Occipital lobe (tissue), 1 donor: ENCODE measurements at regions not wholly inside any gene's neighbourhood (a gene's known extent, or its start where the extent isn't known, plus 50 kb on each side); places are given as distances from the start of the nearest gene placed in this dataset.

Source experiments
- DNase-seq: peaks from one replicate; lab custom pipeline; 2025; lab: John Stamatoyannopoulos, UW

DNA sequence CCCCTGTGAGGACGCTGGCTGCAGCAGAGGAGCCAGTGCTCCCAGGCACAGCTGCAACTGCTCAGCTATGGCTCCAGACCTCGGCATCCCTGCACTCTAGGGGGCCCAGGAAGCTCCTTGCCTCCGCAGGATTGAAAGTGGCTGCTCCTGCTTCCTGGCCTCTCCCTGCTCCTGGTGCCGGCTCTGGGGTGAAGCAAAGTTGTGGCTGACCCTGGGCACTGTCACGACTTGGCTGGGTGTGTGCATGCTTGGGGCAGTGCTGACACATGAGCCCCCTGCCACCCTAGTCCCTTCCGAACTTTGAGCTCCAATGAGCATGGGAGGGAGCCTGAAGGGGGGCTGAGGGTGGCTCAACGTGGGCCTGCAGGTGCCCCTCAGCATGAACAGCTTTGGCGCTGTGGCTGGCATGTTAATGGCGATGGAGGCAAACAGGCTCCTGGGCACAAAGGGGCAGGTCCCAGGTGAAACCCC lies 1512.2 kb downstream of the KCNT2 start:
- DNase-seq: no peak

GRCh38 chr1:195085196-195085595 lies 1523.0 kb downstream of the KCNT2 start:
- DNase-seq: no peak

DNA sequence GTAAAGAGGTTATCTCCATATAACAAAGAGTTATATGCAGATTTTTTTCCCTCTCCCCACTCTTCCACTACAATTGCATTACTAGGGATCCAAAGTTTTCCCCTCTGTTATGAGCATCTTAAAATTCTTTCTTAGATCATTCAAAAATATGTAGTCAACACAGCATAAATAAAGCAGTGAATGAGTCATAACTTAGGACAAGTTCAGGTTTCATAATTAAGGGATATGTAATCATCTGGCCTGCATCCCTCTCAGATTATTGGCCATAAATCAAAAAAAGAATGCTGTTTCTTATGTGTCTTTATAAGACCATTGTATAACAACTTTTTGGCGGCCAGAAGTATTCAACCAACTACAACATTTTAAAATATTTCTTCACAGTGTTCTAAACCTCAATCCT lies 1526.1 kb downstream of the KCNT2 start:
- DNase-seq: no peak

GRCh38 chr1:195076682-195077081 lies 1531.6 kb downstream of the KCNT2 start:
- DNase-seq: no peak

DNA sequence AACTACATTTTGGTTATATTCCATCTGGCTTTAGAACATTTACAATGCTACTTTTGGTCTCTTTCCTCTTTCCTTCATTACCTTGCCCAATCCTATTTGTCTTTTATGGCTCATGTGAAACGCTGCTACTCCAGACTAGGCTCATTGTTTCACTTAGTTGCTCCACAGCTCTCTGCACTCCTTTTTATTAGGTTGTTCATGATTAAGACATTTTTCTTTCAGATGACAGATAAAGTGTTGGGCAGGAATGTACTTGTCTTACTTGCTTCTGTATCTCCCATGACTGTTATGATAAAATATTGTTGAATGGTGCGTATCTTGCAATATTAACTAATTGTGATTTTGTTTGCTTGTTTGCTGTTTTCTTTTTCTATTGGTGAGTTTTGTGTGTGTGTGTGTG lies 1532.3 kb downstream of the KCNT2 start:
- DNase-seq: no peak

DNA sequence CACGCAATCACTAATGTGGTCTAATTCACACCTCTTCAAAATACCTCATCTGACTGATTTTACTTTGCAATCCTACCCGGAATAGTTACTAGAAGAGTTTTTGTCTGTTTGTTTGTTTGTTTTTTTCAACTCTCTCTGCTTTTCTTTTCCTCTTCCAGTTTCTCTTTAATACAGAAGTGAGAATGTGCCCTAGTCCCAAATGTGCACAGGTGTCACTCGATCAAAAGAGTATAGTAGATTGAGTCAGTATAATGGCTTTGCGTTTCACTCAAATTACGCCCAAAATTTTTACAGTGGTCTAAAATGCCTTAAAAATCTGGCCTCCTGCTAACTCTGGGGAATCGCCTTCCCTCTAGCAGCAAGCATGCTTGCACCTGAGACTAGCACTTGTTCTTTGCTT lies 1536.8 kb downstream of the KCNT2 start:
- no peak for DNase-seq

- DNase-seq: no peak
Measured at GRCh38 chr1:195065437-195065836, 1542.8 kb downstream of the KCNT2 start.

DNA sequence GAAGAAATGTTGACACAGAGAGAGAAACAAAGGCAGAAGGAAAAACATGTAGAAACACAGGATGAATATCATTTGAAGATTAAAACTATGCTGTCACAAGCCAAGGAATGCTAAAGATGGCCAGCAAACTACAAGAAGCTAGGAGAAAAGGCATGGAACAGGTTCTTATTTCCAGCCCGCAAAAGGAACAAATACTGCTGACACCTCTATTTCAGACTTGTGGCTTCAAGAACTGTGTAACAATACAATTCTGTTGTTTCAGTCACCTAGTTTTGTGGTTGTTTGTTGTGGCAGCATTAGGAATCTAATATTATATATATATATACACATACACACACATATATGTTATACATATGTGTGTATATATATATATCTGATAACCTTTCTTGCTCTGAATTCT lies 1543.9 kb downstream of the KCNT2 start:
- DNase-seq: no peak

GRCh38 chr1:195054217-195054687 lies 1554.0 kb downstream of the KCNT2 start:
- no peak for DNase-seq

DNA sequence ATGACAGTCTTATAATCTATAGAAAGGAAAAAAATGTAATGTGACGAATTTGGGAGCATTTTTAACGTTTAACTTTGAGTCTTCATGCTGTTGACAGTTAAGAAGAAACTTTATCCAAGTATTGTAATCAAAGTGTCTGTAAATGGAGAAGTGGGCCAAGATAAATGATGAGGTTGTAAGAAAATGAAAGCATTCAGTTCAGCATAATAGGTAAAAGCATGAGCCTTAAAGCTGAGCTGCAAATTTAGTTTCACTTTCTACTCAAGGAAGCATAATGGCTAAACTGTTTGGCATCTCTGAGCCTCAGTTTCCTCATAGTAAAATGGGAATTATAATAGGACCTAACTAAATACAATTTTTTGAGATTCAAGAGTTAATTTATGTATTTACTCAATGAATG lies 1554.8 kb downstream of the KCNT2 start:
- no peak for DNase-seq

- no peak for DNase-seq
Measured at GRCh38 chr1:195047772-195048171, 1560.5 kb downstream of the KCNT2 start.

DNA sequence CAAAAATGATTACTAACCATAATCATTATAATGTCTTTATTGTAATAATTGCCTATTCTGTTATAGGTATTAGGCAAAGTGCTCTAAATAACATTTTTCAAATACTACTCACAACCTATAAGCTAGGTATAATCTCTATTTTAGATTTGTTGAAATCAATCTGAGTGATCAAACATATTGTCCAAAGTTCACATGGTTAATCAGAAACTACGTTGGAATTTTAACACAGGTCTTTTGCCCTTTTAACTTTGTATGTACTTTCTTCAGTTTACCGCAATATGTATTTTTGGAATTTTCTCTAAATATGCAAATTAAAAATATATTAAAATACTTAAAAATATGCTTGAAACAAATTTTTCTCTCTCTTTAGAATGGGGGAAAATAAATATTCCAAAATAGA lies 1563.2 kb downstream of the KCNT2 start:
- DNase-seq: no peak

GRCh38 chr1:195030793-195031192 lies 1577.4 kb downstream of the KCNT2 start:
- DNase-seq: no peak

GRCh38 chr1:195026792-195027191 lies 1581.4 kb downstream of the KCNT2 start:
- DNase-seq: no peak

DNA sequence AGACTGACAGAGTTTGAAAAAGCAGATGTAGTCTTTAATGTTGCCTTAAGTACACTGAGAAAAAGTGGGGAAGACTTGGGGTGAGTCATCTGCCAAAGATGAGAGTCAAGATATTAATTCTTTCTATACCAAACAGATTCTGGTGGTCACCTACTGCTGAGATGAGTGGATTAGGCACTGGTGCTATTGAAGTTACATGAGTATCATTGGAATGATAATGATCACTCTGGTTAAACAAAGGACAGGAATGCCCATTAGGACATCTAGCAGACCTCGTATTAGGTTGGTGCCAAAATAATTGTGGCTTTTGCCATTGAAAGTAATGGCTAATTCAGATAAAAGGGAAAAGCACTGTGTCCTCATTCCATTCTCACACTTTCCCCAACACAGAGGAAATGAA lies 1588.9 kb downstream of the KCNT2 start:
- no peak for DNase-seq

- no peak for DNase-seq
Measured at GRCh38 chr1:195012995-195013394, 1595.2 kb downstream of the KCNT2 start.

GRCh38 chr1:195005338-195005737 lies 1602.9 kb downstream of the KCNT2 start:
- no peak for DNase-seq

GRCh38 chr1:194990483-194990882 lies 1617.8 kb downstream of the KCNT2 start:
- no peak for DNase-seq

- no peak for DNase-seq
Measured at GRCh38 chr1:194975913-194976312, 1632.3 kb downstream of the KCNT2 start.

GRCh38 chr1:194968916-194969315 lies 1639.3 kb downstream of the KCNT2 start:
- DNase-seq: no peak

- no peak for DNase-seq
Measured at GRCh38 chr1:194959795-194960194, 1648.4 kb downstream of the KCNT2 start.

DNA sequence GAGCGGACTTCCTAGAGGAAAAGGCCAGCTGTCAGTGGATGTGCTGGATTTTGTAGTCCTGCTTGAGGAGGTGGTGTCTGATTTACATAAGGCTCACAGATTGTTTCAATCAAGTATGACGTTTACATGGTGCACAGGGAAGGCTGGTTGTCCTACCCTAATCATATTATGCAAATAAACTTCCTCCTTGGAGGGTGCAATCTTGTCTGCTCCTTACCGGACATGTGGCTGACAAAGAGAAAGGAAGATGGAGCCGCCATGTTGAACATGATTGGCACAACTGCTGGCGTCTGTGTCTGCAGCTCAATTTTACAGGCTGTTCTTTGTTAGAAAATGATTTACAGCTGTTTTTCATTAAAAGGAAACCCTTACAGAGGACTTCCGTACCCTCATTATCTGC lies 1656.1 kb downstream of the KCNT2 start:
- DNase-seq: no peak

DNA sequence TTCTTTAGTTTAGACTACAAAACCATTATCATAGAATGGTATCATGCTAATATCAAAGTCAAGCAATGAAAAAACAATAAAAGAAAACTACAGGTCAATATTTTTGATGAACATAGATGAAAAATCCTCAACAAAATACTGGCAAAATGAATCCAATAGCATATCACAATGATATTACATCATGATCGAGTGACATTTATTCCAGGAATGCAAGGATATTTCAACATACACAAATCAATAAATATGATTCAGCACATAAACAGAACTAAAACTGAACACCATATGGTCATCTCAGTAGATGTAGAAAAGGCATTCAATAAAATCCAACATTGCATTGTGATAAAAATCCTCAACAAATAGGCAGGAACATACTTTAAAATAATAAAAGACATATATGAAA lies 1657.7 kb downstream of the KCNT2 start:
- DNase-seq: no peak

- no peak for DNase-seq
Measured at GRCh38 chr1:194940336-194941030, 1667.8 kb downstream of the KCNT2 start.
